ENCODE measurements at regions not wholly inside any gene's neighbourhood (a gene's known extent, or its start where the extent isn't known, plus 50 kb on each side); places are given as distances from the start of the nearest gene placed in this dataset.

DNA sequence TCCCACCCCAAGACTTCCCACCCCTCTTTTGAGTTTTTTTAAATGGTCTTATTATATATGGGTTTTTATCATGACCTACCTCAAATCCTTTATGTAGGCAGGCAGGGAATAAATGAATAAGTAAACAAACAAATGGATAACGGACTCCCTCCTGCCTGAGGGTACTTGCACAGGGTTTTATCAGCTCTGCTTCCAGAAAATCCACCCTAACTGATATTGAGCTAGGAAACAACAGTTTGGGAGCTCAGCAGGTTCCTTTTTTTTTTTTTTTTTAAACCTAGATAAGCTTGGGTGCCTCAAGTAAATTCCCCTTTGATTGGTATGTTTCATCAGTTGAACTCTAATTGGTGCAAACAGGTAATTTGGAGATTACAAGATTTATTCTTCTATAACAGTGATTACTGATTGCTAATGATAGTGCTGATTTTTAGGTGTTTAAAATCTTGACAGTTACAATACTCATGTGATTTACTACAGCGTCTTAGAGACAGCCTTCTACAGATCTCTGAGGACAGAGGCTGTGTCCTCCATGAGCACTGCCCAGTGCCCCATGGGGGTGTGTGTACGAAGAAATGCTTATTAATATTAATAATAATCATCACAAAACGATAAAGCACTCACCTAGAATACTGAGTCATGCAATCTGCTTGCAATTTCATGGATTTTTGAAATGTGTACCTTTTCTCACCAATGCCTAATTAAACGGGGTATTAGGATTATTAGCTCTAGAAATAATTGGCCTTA lies 347.4 kb downstream of the RRAGC start:
- TF ChIP-seq SUZ12 (IDR thresholded peaks at IDR 0.05; ENCODE audit: extremely low read depth, insufficient read depth, insufficient read length) (no peak), YY1 (IDR thresholded peaks at IDR 0.05; ENCODE audit: insufficient read depth, insufficient read length) (no peak)
